NCI-H226 (cell line): ENCODE measurements at regions not wholly inside any gene's neighbourhood (a gene's known extent, or its start where the extent isn't known, plus 50 kb on each side); places are given as distances from the start of the nearest gene placed in this dataset.
A peak's percentile ranks its signal among the peaks of the same experiment; 100 is the strongest.
"Not testable (repeated sequence)": the region's sequence is repeated elsewhere in the genome, so short reads cannot be mapped to it uniquely, and the experiment has no call there.

ENCODE experiments used
- DNase-seq: peaks from one replicate; pipeline ENCODE4 v3.0.0-alpha.2; 2015

DNA sequence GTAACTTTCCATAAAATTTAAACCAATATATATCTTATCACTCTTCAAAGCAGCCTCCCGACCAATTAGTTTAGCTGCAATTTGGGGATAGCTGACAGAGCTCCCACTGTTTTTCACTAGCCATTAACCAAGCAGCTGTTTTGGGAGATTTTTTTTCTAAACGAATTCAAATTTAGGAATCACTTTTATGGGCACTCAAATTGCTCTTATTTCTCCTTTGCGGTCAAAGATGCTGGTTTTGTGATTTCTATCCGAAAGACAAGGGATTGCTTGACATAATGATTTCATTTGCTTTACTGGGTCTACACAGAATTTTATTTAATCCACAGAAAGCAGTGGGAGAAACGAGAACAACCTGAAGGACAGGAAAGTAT, 505.7 kb upstream of the IL12A start:
- no peak for DNase-seq

DNA sequence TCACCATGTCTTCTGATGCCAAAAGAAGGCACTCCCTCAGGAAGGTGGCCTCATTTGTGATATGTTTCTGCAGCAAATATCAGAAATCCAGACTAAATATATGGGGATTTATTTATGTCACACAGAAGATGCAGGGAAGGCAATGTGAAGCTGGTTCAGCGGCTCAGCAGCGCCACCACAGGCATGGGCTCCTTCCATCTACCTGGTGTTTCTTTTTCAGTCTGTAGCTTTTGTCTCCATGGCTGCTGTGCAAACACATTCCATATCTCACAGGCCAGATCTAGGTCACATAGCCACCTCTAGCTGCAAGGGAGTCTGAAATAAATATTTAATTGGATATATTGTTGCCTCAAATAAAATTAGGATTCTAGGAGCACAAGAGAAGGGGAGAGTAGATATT, 502.1 kb upstream of the IL12A start:
- no peak for DNase-seq

DNA sequence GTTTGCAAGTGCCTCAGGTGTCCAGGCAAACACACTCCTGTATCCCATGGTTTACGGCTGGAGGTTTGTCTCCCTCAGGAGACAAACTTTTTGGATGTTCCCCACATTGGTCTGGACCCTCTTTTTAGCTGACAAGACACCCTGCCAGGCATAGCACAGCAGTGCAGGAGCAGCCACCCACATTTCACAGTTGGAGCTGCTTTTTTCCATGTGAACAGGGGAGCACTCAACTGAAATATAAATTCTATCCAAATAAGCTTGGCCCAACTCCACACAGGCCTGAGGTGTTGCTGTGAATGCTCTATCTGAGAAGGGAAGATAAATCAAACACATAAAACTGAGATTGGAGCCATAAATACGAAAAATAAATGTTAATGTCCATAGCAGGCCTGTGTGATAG, 501.3 kb upstream of the IL12A start:
- DNase-seq = no peak

DNA sequence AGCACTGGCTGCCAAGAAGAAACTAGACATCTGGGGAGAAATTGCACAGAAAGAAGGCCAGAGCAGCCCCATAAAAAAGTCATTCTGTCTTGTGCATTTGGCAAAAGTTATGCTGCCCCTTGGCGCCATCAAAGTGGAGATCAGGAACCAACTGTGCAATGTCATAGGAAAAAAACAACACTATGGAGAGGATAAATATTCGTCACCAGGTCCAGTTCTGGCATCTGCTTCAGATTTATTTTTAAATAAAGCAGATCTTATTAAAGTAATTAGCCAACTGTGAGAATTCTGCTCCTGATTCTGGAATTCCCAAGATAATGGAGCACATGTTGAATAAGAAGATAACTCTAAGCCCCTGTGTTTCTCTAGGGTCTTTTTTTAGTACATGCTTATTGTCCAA, 500.0 kb upstream of the IL12A start:
- no peak for DNase-seq

DNA sequence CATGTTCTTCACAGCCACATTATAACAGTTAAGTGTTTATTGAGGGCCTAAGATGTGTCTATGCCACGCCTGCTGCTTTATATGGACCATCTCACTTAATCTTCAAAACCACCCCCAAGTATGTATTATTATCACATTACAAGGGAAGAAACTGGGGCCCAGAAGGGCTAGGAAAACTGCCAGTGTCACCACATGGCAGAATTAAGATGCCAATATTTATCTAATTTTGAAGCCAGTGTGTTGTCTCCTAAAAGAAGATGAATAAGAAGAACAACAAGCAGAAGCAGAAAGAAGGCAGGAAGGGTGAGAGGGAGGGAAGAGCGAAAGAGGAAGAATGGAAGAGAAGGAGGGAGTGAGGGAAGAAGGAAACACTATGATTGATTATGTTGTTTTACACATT, 491.3 kb upstream of the IL12A start:
- DNase-seq = no peak

DNA sequence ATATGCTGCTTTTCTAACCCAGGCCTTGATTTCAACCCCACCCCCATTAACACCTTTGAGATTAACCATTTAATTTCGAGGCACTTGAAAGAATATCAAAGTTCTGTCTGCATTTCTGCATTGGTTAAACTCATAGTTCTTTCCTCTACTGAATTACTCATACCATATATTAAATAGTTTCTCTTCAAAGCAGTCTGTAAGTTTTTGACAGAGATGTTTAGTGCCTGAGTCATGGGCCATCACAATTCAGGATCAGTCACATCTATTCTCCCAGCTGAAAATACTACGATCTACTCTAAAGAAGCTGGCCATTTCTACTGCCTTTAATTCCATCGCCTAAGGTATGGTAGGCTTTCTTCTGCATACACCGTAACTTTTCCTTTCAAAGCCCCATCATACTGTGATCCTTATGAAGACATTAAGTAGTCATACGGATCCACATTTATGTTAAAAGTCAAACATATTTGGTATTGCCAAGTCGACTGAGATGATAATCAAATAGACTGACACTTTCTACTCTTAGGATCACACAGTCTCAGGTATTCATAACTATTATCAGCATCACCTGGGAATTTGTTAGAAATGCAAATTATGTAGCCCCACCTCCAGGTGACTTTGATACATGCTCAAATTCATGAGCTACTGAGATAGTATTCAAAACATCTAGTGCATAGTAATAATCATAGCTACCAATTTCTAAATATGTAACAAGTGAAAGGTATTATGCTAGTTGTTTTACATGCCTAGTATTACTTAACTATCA, 489.4 kb upstream of the IL12A start:
- peak; percentile 54 for DNase-seq

DNA sequence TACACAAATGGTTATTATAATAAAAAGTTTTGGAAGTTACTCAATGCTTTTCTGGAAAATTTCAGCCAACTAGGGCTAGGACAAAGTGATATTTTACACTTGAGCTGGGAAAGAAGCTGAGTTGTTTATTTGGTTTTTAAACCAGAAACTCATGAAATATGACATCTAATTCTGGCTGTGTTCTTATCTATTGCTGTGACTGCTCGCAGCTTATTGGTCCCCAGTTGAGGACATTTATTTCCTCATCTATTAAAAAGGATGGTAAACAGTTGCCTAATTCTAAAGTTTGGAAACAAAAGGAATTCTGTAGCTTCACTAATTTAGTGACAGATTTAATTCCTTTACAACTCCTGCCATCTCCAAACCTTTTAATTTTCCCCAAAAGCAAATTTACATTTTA, 487.6 kb upstream of the IL12A start:
- DNase-seq = no peak

DNA sequence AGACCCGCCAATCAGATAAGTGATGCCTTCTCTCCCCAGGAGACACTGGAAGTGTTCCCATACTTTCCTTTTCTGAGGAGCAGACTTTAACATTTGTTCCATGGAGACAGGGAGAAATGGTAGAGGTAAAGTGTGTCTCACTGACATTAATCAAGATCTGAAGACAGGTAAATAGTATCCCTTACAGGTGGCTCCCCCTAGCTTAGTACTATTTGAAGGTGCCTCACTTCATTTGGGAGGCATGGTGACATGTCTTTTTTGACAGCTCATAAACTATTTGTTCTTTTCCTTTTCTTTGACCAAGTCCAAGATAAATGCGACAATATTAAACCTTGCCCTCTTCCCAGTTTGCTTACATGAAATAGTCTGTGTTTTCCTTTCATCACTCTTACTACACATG, 485.6 kb upstream of the IL12A start:
- DNase-seq = no peak

DNA sequence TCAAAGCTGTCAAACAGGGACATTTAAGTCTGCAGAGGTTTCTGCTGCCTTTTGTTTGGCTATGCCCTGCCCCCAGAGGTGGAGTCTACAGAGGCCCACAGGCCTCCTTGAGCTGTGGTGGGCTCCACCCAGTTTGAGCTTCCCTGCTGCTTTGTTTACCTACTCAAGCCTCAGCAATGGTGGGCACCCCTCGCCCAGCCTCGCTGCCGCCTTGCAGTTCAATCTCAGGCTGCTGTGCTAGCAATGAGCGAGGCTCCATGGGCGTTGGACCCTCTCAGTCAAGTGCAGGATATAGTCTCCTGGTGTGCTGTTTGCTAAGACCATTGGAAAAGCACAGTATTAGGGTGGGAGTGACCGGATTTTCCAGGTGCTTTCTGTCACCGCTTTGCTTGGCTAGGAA, 477.6 kb upstream of the IL12A start:
- DNase-seq = not testable (repeated sequence)

DNA sequence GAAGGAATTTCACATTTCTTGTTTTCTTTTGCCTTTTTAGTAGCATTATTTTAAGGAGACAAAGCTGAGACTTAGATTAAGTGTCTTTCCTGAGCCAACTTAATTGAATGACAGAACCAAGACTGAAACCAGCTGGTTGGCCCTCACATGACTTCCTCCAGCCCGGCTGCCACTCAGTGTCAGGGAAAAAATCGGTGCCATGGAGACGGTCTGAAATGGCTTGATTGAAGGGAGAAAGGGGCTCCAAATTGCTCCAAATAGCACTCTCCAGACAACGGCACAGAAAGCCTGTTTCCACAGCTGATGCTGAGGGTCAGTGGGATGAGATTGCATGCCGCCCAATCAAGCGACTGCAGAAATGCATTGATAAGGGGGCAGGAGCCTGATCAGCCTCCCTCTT, 475.2 kb upstream of the IL12A start:
- no peak for DNase-seq

DNA sequence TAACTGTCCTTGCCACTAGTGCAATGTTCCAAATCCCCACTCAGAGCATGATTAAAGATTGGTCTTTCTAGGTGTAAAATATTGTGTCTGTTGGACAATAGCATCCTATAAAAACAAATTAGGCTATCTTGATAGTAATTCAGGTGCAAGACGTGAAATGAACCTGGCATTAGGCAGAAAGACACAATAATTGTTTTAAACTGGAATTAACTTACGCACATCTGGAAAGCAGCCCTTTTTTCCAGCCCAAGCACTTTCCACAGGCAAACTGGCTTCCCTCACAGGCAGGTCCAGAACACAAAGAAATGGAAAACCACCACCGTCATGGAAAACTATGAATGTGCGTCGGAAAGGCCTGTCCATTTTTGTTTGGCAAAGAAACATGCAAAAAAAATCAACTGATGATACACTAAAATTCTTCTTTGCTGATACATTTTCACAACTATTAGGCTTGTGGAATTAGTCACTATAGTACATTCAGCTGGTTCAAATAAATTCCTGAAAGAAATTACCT, 474.7 kb upstream of the IL12A start:
- no peak for DNase-seq

DNA sequence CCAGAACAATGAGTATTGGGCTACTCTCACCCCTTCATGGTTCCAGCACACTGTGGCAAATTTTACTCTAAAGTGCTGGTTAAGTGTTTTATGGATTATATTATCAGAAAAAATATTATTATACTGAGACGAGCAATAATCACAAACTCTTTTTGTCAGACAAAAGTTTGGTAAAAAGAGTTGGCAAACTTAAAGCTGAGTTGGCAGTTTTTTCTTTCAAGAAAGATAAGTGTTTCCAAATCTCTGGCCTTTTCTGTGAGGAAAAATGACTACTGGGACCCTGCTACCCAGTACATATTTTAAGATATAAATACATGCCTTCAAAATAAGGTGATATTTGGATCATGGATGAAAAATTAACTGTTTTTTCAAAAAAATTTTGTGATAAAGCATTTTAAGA, 471.5 kb upstream of the IL12A start:
- DNase-seq = no peak

DNA sequence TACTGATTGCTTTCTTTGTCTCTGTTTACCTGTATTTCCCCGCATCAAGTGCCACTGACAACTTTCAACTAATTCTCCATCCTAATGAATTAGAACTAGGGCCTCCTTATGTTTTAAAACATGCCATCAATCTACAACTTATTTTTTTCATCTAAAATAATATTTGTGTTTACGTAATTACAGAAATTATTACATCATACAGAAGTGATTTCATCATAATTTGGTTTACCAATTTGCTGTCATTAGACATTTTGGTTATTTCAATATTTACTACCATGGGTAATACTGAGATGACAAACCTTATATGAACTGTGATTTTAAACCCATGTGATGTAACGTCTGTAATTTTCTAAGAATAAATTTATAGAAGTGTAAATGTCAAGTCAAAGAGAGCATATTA, 468.0 kb upstream of the IL12A start:
- DNase-seq = no peak

DNA sequence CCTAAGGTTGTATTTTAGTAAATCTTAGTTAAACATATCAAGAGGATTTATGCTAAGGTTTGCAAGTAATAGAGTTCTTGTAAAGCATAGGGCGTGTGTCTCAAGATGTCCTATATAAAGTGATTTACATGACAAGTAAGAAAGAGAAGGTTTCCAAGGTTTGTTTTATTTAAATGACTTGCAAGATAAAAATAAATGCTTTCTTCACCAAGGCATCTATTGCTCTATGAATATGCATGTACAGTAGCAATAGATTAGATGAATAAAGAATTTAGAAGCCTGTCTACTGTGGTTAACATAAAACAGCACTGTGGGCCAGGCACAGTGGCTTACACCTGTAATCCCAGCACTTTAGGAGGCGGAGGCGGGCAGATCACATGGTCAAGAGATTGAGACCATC, 466.4 kb upstream of the IL12A start:
- DNase-seq = no peak

DNA sequence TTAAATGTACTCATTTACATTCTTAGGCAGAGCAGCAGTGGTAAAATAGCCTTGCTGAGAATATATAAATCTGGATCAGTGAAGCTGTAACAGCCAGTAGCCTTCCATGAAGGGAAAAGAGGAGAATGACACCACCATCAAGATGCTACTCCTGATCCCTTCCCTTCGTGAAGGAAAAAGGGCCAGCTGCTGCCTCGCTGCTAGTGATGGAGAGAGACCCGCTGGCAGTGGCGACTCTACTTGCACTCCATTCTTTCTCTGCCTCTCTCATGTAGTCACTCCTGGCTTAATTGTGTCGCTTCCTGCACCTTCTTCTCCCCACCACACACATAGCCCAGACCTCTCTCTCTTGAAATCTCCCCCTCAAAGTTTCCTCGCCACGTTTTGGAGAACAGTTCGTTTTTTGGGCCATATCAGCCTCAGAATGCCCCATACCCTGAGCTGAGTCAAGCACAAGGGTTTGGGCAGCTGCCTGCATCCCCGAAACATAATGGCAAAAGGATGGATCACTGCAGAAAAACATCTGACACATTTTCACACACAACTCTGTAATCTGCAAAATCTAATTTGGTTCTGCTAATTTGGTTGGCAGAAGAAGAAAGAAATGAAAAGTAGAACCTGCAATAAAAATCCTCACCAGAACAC, 460.3 kb upstream of the IL12A start:
- no peak for DNase-seq

DNA sequence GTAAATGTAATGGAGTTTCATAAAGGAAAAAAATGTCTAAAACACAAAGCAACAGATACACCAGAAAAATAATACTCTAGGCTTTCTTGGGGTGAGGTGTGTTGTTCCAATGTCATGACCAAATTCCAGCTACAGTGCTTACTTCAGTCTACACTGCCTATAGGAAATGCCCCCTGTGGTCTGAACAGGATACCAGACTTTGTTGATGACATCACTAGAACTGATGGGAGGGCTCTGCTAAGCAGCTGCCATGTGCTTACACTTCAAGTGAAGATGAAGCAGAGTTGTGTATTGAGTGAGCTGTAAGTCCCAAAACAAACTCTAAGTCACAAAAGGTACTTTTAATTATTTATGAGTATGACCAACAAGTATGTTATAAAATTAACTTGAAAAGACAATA, 456.1 kb upstream of the IL12A start:
- DNase-seq = no peak

DNA sequence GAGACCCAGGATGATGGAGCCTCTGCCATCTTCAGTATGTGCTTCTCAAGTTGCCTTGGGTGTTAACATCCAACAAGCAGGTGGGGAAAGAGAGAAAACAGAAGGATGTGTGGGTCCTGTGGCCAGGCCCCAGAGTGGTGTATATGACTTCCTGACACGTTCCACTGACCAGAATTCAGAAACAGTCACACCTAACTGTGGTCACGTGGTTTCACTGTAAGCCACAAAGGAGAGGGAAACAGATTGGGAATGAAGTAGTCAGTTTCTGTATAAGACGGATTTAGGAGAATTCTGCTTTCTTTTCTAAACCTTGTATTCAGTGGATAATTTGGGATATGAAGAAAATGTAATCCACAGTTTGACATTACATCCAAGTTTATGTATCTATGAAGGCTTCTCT, 454.1 kb upstream of the IL12A start:
- no peak for DNase-seq

DNA sequence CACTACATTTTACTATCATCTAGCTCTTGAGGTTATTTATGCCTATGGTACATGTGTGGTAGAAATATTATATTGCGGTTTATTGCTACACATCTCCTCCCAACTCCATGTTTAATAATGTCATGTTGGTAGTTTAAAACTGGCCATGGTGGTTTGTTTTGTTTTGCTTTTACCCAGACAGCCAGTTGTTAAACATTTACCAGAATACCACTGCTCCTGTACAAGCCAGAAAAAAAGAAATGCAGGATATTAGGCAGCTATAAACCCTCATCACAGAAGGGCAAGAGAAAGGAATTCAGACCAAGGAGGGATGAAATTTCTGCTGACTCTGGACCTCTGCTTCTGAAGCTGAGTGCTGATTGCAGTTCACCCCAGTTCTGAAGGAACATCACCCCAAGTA, 451.8 kb upstream of the IL12A start:
- DNase-seq = no peak

DNA sequence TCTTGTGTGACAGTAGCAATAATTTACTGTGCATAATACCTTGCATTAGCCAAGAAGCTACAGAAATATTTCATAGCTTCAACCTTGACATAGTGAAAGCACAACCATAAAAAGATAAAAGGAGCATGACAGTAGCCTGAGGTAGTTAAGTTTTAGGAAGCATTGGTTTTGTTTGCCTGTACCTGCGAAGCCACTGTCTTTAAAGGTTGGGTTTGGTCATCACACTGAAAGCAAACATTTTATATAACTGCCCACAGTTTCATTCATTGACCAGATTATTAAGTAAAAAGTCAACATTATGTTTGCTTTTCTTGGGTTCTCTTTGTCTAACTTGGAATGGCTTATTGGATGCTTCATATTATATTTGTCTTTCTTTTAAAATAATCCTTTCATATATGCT, 450.1 kb upstream of the IL12A start:
- DNase-seq = no peak

DNA sequence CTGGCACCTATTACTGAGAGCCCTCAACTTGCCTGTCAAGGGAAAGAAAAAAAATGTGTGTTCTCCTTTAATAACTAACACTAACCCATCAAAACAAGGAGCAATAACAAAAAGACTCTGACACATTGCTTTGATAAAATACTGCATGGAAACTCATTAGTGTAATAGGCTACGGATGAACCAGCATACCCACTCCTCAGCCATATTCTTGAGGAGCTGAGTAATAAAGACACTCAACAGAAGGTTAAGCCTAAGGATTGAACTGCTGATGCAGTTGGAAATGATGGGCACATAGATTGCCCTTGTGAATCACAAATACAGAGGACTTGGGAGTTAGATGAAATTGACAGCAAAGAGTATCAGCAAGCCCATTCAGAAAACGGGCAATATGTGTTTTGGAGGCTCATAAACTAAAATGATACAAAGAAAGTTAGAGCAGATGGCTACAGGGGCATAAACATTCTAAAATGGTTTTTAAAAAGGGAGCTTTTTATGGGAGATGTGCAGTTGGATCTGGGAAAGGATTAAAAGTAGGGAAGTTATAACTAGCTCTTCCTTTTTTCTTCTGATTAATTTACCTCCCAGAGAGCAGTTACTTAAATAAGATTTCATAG, 447.6 kb upstream of the IL12A start:
- no peak for DNase-seq

DNA sequence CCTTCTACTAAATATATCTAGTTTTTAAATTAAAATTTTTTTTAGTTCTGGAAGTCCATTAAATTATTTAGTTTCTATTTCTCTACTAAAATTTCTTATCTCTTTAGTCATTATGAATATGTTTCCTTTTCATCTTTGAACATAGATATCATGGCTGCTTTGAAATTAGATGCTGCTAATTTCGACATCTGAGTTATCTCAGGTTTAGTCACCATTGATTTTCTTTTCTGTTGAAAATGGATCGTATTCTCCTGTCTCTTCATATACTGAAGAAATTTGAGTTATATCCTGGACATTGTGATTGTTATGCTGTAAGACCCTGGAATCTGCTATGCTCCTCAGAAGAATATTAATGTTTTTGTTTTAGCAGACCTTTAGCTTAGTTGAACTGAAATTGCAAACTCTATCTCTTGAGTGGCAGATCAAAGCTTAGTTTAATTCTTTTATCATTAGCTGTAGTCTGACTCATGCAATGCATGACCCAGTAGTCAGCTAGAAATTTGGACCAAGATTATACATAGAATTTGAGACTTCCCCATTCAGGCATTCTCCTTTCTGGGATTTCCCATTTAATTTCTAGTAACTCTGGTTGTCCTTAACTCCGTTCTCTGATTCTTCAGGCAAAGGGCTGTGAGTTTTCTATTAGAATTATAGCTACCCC, 439.8 kb upstream of the IL12A start:
- peak; percentile 84 for DNase-seq

DNA sequence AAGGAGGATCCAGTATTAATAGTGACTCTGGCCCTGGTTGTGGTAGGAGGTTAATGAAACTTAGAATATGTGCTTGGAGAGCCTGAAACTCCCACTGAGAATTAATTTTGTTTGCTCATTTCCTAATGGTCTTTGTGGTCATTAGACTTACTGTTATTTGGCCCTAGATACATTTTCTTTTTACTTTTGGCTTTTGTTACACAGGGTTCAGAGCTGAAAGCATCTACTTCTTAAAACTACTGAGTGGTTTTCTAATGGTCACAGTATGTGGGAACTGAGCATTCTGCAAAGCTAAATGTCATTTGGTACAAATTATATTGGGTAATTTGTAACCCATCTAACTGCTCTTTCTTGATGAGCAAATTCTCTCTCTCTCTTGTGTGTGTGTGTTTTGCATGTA, 433.4 kb upstream of the IL12A start:
- no peak for DNase-seq

DNA sequence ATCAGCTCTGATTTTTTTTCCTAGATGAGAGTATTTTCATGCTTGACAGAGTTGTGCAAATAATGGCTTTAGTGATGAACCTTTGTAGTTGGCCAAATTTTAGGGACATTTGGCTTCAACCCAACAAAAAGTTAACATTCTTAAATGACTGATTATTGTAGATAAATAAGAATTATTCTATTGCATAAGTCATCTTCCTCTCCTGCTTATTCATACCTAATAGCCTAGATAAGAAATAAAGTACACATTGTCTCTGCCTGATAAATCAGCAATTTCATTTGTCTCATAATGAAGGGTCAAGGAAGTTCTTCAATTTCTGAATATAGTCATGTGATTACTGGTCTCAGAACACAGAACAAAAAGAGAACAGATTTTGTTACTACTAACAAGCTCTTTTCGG, 428.9 kb upstream of the IL12A start:
- no peak for DNase-seq
